ENCODE measurements at regions not wholly inside any gene's neighbourhood (a gene's known extent, or its start where the extent isn't known, plus 50 kb on each side); places are given as distances from the start of the nearest gene placed in this dataset.

GRCh38 chr13:104024416-104025170 is 958.4 kb upstream of the SLC10A2 start:
- TF ChIP-seq POLR2A (IDR thresholded peaks at IDR 0.05; ENCODE audit: control extremely low read depth in 1 of 2, low read depth in 2 of 2, low read length in 2 of 2) (no peak), CTCF (IDR thresholded peaks at IDR 0.05; ENCODE audit: control extremely low read depth in 1 of 3, insufficient read depth in 1 of 3, low read depth in 1 of 3, low read length in 3 of 3) (no peak), EZH2 (IDR thresholded peaks at IDR 0.05; ENCODE audit: low read depth, low read length, severe bottlenecking) (no peak), RFX5 (IDR thresholded peaks at IDR 0.05; ENCODE audit: borderline replicate concordance, low read depth, low read length) (no peak), MAX (IDR thresholded peaks at IDR 0.05) (no peak), BACH1 (IDR thresholded peaks at IDR 0.05; ENCODE audit: low read length) (no peak), GABPA (IDR thresholded peaks at IDR 0.05; ENCODE audit: borderline replicate concordance, insufficient read depth, low read length) (no peak), TCF12 (IDR thresholded peaks at IDR 0.05; ENCODE audit: low read depth, low read length) (no peak), RNF2 (IDR thresholded peaks at IDR 0.05; ENCODE audit: borderline replicate concordance, low read depth, low read length, missing control alignments, poor library complexity, severe bottlenecking) (no peak), CEBPB (IDR thresholded peaks at IDR 0.05; ENCODE audit: low read depth, low read length) (no peak)
